Thymus (tissue), 11 donors: ENCODE measurements at regions not wholly inside any gene's neighbourhood (a gene's known extent, or its start where the extent isn't known, plus 50 kb on each side); places are given as distances from the start of the nearest gene placed in this dataset.

Source experiments
- DNase-seq, 9 donors: peaks; one replicate each; pipeline ENCODE4 v3.0.0-alpha.2; 2013; ENCODE audit warnings: low spot score in 9 of 9, low read depth in 6 of 9, missing footprints in 1 of 9
- H3K27ac ChIP-seq, 2 donors: one replicate each; pipeline ENCODE4 v1.5.1; 2013; ENCODE audit warnings: control low read depth in 1 of 2, low read depth in 1 of 2, low read length in 1 of 2, mild to moderate bottlenecking in 1 of 2, moderate library complexity in 1 of 2
- H3K27me3 ChIP-seq, 2 donors: one replicate each; pipeline ENCODE4 v1.5.1; 2013; ENCODE audit warnings: low read length in 1 of 2; ENCODE audit not compliant: control insufficient read depth in 2 of 2, insufficient read depth in 1 of 2
- H3K36me3 ChIP-seq, 2 donors: one replicate each; pipeline ENCODE4 v1.5.1; 2013; ENCODE audit warnings: low read length in 1 of 2, mild to moderate bottlenecking in 1 of 2, moderate library complexity in 1 of 2; ENCODE audit not compliant: control insufficient read depth in 2 of 2, insufficient read depth in 2 of 2
- H3K4me1 ChIP-seq, 2 donors: one replicate each; pipeline ENCODE4 v1.5.1; 2013; ENCODE audit warnings: low read length in 2 of 2; ENCODE audit not compliant: control insufficient read depth in 2 of 2, insufficient read depth in 2 of 2
- H3K4me3 ChIP-seq, 2 donors: one replicate each; pipeline ENCODE4 v1.5.1; 2013; ENCODE audit warnings: low read length in 2 of 2, control low read depth in 1 of 2, mild to moderate bottlenecking in 1 of 2
- H3K9me3 ChIP-seq, 2 donors: one replicate each; pipeline ENCODE4 v1.5.1; 2013; ENCODE audit warnings: low read length in 1 of 2, mild to moderate bottlenecking in 1 of 2; ENCODE audit not compliant: control insufficient read depth in 2 of 2, insufficient read depth in 1 of 2
- WGBS: extraction: QIAGEN DNeasy Blood & Tissue Kit; methylation state at CpG from one replicate; pipeline ENCODE4 v1.1.7; 2013; 5-methylcytosine and 5-hydroxymethylcytosine counted together
- donor health status: healthy.

GRCh38 chr5:145708169-145708568 is 127.0 kb downstream of the PRELID2 start:
- DNase-seq = no peak

GRCh38 chr5:145704724-145705123 is 130.4 kb downstream of the PRELID2 start:
- Histone ChIP-seq H3K4me3 (no peak overlapping the region), H3K4me1 (no peaks in the 10 kb centered on the region), H3K9me3 (no peaks in the 10 kb centered on the region), H3K27me3 (no peaks in the 10 kb centered on the region), H3K27ac (no peak overlapping the region), H3K36me3 (no peaks in the 10 kb centered on the region)
- DNase-seq = no peak
- WGBS = 99% methylated on average over 3 of the region's 3 CpGs

More at GRCh38 chr5:145708169-145708568, 127.0 kb downstream of the PRELID2 start:
- Histone ChIP-seq H3K4me3 (no peak overlapping the region), H3K27me3 (no peaks in the 10 kb centered on the region), H3K36me3 (no peaks in the 10 kb centered on the region), H3K4me1 (no peaks in the 10 kb centered on the region), H3K9me3 (no peaks in the 10 kb centered on the region), H3K27ac (no peak overlapping the region)

GRCh38 chr5:145703856-145704255 is 131.3 kb downstream of the PRELID2 start:
- Histone ChIP-seq H3K27me3 (no peaks in the 10 kb centered on the region), H3K9me3 (no peaks in the 10 kb centered on the region), H3K27ac (no peak overlapping the region), H3K4me1 (no peaks in the 10 kb centered on the region), H3K36me3 (no peaks in the 10 kb centered on the region), H3K4me3 (no peak overlapping the region)
- 92% methylated on average over 4 of the region's 4 CpGs for WGBS
- no peak for DNase-seq

- WGBS = 98% methylated on average over 3 of the region's 3 CpGs
- DNase-seq = no peak
- H3K27me3 ChIP-seq = no peaks in the 10 kb centered on the region
- H3K4me1 ChIP-seq = no peaks in the 10 kb centered on the region
- H3K9me3 ChIP-seq = no peaks in the 10 kb centered on the region
- no peak overlapping the region for H3K4me3 ChIP-seq
- H3K36me3 ChIP-seq = no peaks in the 10 kb centered on the region
- no peak overlapping the region for H3K27ac ChIP-seq
Measured at GRCh38 chr5:145701404-145701803, 133.7 kb downstream of the PRELID2 start.

- DNase-seq = no peak
- no peaks in the 10 kb centered on the region for H3K27me3 ChIP-seq
- no peaks in the 10 kb centered on the region for H3K36me3 ChIP-seq
- no peaks in the 10 kb centered on the region for H3K9me3 ChIP-seq
- no peak overlapping the region for H3K4me3 ChIP-seq
- no peaks in the 10 kb centered on the region for H3K4me1 ChIP-seq
- WGBS = 88% methylated on average over 2 of the region's 2 CpGs
- no peak overlapping the region for H3K27ac ChIP-seq
Measured at GRCh38 chr5:145699846-145700245, 135.3 kb downstream of the PRELID2 start.

- Histone ChIP-seq H3K4me1 (no peaks in the 10 kb centered on the region), H3K4me3 (no peak overlapping the region), H3K27me3 (no peaks in the 10 kb centered on the region), H3K9me3 (no peaks in the 10 kb centered on the region), H3K36me3 (no peaks in the 10 kb centered on the region), H3K27ac (no peak overlapping the region)
- WGBS = 86% methylated on average over 4 of the region's 4 CpGs
- DNase-seq = peak in 2 of 9 donors; percentile 19 to 29
Measured at GRCh38 chr5:145697251-145697990, 137.7 kb downstream of the PRELID2 start.

GRCh38 chr5:145689235-145689634 is 145.9 kb downstream of the PRELID2 start:
- peak in 2 of 9 donors; percentile 3 to 25 for DNase-seq
- H3K27ac ChIP-seq = no peak overlapping the region
- H3K4me1 ChIP-seq = no peaks in the 10 kb centered on the region
- H3K9me3 ChIP-seq = no peaks in the 10 kb centered on the region
- no peak overlapping the region for H3K4me3 ChIP-seq
- 36% methylated on average over 3 of the region's 3 CpGs for WGBS
- no peaks in the 10 kb centered on the region for H3K36me3 ChIP-seq
- no peaks in the 10 kb centered on the region for H3K27me3 ChIP-seq

GRCh38 chr5:145687943-145688342 is 147.2 kb downstream of the PRELID2 start:
- H3K4me1 ChIP-seq = no peaks in the 10 kb centered on the region
- H3K4me3 ChIP-seq = no peak overlapping the region
- 96% methylated on average over 4 of the region's 4 CpGs for whole genome bisulfite sequencing
- no peaks in the 10 kb centered on the region for H3K36me3 ChIP-seq
- no peaks in the 10 kb centered on the region for H3K27me3 ChIP-seq
- DNase-seq = no peak
- H3K9me3 ChIP-seq = no peaks in the 10 kb centered on the region
- no peak overlapping the region for H3K27ac ChIP-seq

- no peak for DNase-seq
- no peaks in the 10 kb centered on the region for H3K36me3 ChIP-seq
- H3K4me3 ChIP-seq = no peak overlapping the region
- 98% methylated on average over 1 of the region's 1 CpG for WGBS
- no peak overlapping the region for H3K27ac ChIP-seq
- no peaks in the 10 kb centered on the region for H3K27me3 ChIP-seq
- no peaks in the 10 kb centered on the region for H3K9me3 ChIP-seq
- no peaks in the 10 kb centered on the region for H3K4me1 ChIP-seq
Measured at GRCh38 chr5:145685417-145685816, 149.7 kb downstream of the PRELID2 start.
